PC-3 (cell line): ENCODE measurements at regions not wholly inside any gene's neighbourhood (a gene's known extent, or its start where the extent isn't known, plus 50 kb on each side); places are given as distances from the start of the nearest gene placed in this dataset.
"Not testable (repeated sequence)": the region's sequence is repeated elsewhere in the genome, so short reads cannot be mapped to it uniquely, and the experiment has no call there.

ENCODE experiments used
- CTCF ChIP-seq: fragments of 300-600 bp; sonication (generic); conservative IDR thresholded peaks from 2 replicates; pipeline ENCODE4 v1.5.1; 2017; ENCODE audit warnings: antibody characterized with exemption, low read depth, mild to moderate bottlenecking, low read length
- EZH2phosphoT487 ChIP-seq: fragments of 300-600 bp; sonication (generic); IDR thresholded peaks from 2 replicates; pipeline ENCODE4 v1.6.1; 2018; ENCODE audit warnings: mild to moderate bottlenecking, antibody characterized with exemption, low read length, borderline replicate concordance

GRCh38 chr1:121511455-121511854, 326.7 kb downstream of the SRGAP2C start:
- not testable (repeated sequence) for TF ChIP-seq CTCF, EZH2phosphoT487
